NCI-H2081 (cell line): ENCODE measurements at regions not wholly inside any gene's neighbourhood (a gene's known extent, or its start where the extent isn't known, plus 50 kb on each side); places are given as distances from the start of the nearest gene placed in this dataset.
"Not testable (repeated sequence)": the region's sequence is repeated elsewhere in the genome, so short reads cannot be mapped to it uniquely, and the experiment has no call there.

Experiments
- DNase-seq, 2 experiments: peaks; one replicate each; lab custom pipeline; 2025; lab: John Stamatoyannopoulos, UW

DNA sequence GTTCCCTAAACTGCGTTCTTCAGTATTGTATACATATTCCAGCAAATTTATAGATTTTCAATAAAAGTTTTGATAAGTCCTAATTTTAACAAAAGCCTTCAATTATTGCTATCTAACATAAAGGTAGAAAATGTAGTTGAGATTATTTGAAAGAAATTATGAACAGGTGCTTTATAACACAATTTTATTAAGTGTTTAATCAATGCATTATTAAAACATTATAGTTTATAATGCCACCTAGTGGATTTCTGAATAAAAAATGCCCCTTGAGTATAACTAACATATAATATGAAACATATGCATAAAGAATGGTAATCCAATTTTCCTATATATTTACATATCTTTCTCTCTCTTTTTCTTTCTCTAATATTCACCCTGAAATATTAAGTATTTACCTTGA lies 515.3 kb downstream of the SLC6A15 start:
- peak in 1 of 2 experiments; percentile 6 for DNase-seq

DNA sequence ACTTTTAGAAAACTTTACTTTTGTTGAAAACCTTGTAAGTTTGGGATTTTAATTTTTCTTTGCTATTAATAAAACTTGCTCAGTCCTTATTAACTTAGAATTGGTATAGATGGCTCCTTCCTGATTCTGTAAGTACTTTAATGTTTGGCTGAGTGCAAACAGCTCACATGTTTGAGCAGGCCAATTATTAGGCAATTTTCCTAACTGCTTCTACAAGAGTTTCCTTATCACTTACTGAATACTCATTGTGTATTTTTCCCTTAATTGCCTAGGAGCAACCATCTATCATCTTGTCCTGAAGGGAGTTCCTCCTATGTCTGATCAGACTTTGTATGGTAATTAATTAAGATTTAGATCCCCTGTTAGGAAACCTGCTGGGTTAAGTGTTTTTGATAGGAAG lies 521.4 kb downstream of the SLC6A15 start:
- peak in 1 of 2 experiments; percentile 21 for DNase-seq

DNA sequence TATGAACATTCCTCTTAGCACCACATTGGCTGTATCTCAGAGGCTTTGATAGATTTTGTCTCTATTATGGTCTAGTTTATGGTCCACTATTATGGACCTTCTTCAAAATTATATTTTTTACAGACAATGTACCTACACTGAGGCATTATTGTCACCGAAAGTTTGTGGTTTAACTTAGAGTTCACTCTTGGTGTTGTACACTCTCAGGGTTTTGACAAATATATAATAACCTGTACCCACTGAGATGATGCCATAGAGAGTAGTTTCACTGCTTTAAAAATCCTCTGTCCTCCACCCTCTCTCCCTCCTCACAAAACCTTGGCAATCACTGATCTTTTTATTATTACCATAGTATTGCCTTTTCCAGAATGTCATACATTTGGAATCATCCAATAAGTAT lies 528.2 kb downstream of the SLC6A15 start:
- DNase-seq: no peak

DNA sequence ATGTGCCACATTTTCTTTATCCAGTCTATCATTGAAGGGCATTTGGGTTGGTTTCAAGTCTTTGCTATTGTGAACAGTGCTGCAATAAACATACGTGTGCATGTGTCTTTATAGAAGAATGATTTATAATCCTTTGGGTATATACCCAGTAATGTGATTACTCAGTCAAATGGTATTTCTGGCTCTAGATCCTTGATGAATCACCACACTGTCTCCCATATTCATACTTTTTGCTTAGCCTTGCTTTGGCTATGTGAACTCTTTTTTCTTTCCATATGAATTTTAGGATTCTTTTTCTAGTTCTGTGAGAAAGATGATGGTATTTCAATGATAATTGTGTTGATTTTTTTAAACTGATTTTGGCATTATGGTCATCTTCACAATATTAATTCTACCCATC lies 530.1 kb downstream of the SLC6A15 start:
- DNase-seq: not testable (repeated sequence)

DNA sequence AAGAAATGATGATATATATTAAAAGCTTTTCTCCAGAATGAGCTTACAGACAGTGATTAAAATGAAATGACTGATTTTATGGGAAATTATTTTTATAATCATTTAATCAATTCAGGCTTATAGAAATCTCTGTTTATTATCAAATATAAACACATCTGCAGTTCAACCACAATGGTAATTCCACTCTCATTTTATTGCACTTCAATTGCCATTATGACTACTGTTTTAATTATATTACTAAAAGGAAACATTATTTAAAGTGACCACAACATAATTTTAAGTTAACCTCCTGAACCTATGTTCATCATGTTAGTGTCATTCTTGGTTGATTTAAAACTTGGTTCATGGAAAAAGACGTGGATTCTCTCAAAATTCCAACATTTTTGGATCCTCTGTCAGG lies 536.3 kb downstream of the SLC6A15 start:
- no peak for DNase-seq

DNA sequence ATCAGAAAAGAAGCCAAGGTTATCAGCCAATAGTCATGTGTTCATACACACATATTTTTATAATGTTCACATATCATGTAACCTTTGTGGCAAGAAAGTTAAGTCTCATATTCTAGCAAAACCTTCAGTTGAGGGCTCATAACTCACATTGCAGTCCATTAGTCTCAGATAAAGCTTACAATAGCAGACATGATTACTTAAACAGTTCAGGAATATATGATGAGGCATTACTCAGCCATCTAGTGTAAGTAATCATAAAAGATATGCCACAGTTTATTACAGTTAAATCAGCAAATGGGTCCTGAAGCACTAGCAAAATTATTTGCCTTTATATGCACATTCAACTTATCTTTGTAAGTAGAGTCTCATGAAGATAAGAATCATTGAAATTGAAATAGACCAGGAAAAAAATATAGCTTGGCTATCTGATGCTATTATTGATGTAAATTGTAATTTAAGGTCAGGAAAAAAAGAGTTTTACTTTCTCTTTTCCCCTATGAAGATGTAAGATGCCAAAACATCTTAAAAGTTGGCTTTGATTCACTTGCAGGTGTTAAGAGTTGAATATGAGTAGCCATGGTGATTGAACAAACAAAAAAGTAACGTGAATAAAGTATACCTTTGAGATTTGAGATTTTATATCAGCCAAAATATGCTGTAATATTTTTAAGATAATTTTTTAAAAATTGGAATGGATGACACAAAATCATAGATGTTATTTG lies 537.0 kb downstream of the SLC6A15 start:
- no peak for DNase-seq

DNA sequence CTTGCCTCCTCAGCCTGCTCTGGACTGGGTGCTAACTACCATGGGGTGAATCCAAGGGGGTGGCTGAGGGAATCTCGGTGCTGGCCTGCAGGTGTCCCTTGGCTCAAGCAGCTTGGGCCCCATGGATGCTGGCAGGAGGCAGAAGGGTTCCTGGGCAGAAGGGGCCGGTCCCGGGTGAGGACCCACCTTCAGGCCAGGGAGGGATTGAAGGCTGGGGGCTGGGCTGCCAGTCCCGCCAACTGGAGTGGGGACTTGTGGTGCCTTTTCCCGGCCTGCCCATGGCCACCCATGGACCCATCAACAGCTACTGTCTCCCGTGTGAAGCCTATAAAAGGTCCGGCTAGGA lies 550.1 kb downstream of the SLC6A15 start:
- DNase-seq: no peak

DNA sequence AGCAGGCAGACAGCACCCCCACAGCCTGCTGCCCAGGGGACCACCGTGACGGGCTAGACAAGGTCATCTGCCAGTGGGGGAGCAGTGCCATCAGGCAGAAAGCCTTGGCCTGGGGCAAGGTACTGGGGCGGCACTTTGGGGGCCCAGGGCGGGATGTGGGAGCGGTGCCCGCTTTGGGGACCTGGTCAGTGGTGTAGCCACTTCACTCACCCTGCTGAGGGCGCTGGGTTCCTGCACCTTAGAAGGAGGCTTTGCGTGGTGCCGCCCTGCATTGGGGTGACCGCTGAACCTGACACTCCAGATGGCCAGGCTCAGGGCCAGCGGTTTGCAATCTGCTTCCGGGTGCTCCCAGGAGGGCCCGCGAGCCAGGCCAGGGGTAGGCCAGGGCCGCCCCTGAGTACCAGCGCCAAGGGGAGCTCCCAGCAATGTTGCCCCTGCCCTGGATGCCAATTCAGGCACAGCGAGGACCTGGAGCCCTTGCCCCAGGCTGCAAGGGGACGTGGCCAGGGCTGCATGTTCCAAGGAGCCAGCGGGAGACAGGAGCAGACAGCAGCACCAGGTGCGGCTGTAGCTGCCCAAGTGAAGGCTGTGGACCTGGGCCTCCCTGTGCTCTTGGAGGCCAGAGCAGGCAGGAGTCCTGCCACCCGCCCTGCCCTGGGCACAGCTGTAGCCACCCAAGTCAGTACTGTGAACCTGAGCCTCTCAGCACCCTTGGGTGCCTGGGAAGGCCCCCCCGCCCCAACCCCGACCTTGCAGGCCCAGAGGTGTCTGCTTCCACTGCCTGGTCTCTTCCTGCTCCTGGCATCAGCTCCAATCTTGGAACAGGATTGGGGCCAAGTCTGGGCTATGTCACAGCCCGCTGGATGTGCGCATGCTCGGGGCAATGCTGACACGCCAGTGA lies 550.7 kb downstream of the SLC6A15 start:
- DNase-seq: no peak

GRCh38 chr12:84357314-84357713 lies 555.3 kb downstream of the SLC6A15 start:
- DNase-seq: no peak

GRCh38 chr12:84356224-84356623 lies 556.4 kb downstream of the SLC6A15 start:
- DNase-seq: no peak

DNA sequence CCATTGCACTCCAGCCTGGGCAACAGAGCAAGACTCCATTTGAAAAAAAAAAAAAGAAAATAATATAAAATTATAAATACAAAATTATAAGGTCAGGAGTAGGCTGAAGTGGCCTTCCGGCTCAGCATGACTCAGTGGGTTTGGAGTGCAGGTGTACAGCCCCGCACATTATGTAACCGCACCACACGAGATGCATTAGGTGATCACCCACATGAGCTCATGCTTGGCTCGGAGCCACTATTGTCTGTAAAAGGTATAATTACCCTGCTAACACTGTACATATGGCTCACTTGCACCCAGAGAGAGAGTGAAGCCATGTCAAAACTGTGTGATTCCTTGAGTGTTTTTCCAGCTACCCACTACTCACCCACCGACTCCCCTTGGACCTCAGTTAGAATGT lies 557.0 kb downstream of the SLC6A15 start:
- peak in 1 of 2 experiments; percentile 7 for DNase-seq

DNA sequence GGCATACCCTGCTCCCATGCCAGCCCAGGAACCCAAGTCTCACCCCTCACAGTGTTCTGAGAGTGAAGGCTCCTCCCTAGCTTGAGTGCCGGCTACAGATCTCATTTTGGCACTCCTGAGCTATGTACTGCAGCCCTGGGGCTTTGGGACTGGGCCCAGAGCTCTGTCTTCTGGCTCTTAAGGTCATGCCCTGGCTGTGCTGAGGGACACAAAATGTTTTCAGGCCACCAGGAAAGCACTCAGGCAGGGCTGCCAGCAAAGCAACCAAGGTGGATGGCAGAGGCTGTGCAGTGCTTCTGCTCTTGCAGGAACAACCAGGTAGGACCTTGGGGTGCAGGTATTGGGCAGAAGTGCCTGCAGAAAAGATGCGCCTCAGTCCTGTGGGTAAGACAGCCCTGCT lies 564.0 kb downstream of the SLC6A15 start:
- DNase-seq: no peak

- no peak for DNase-seq
These were observed 571.0 kb downstream of the SLC6A15 start for GRCh38 chr12:84341467-84342193.

- DNase-seq: no peak
These were observed 576.4 kb downstream of the SLC6A15 start for GRCh38 chr12:84336231-84336630.

DNA sequence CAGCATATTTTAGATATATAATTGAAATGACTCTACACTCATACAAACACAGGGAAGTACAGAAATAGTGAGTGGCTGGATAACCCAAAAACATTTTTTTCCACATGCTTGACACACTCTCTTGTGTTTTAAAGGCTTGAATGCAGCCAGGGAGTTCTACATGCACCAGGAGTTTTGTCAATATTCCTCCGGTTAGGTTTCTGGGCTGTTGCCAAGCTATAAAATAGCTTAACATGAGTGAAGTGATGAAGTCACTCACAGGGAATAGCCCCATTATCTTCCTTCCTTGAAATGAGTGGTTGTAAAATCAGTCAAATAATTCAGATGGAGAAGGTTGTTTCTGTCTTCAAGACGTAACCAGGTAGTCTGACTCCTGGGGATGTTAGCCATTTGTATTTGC lies 582.7 kb downstream of the SLC6A15 start:
- no peak for DNase-seq

DNA sequence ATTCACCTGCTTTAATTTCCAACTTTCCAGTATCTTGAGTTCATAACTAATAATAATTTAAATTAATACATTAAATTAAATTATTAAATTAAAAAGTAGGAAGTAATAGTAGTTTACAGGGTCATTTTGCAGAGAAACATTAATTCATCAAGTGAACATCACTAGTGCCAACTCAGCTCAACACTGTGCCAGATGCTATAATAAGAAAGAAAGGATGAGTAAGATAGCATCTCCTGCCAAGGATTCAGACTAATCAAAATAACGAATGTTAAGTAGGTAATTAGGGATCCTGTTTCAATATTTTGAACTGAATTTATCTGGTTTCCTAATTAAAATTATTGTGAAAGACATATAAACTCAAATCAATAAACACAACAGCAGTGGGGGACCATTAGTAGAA lies 596.7 kb downstream of the SLC6A15 start:
- no peak for DNase-seq

DNA sequence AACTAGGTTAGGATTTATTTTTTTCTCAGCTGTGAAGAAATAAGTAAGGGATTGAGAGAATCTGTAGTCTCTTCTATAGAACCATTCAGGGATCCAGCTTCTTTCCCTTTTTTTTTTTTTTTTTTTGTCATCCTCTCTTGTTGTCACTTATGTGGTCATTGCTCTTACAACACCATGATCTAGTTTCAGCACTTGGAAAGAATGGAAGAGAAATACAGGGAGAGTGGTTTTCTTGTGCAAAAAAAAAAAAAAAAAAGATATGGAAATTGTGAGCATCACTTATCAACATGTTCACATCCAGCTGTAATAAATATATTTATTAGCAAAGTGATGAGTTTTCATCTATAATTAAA lies 599.3 kb downstream of the SLC6A15 start:
- DNase-seq: no peak

DNA sequence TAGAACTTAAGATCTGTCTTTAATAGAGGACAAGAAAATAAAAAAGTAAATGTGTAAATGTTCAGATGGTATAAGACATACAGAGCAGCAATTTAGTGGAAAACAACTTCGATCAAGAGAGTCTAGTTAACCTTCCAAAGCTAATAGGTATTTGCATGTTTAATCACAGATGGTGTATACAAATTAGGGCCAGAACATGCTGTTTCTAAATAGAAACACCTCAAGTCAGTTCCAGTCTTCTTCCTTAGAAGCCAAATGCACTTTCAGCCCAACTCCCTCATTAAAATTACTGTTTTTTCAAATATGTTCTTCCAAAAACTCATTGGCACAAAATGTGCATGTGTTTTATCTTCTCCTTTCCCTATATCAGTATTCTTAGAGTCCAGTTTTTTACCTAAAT lies 604.4 kb downstream of the SLC6A15 start:
- no peak for DNase-seq

GRCh38 chr12:84305144-84305543 lies 607.5 kb downstream of the SLC6A15 start:
- DNase-seq: no peak

DNA sequence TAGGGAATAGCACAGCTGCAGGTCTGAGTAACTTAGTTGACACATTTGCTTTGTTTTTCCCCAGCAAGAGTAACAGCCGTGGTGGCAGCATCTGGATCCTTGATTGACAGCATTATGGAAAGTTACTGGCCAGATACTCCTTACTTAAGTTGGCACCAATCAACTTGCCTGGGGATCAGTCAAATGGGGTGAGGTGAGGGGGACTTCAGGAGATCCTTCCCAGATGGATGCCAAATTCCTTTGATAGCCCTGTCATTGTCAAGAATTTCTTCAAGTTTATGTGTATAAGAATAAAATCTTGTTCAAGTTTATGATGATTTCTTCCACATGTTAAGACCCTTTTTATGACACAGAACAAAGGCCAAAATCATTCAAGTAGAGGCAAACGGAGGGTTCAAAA lies 618.4 kb downstream of the SLC6A15 start:
- DNase-seq: no peak

DNA sequence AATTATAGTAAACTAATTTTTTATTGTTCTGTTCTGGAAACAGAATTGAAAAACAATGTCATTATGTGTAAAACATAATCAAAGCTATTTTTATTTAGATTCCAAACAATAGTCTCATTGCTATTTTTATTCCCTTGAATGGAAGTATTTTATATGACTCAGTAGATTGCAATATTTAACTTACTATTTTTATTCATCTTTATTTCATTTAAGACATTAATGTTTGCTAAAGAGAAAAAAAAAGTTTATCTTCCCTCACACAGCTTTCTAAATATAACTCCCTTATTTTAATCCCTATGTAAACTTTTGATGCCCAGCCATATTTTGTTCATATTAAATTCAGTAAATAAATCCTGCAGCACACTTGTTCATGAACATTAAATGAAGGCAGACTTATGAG lies 622.4 kb downstream of the SLC6A15 start:
- DNase-seq: no peak

DNA sequence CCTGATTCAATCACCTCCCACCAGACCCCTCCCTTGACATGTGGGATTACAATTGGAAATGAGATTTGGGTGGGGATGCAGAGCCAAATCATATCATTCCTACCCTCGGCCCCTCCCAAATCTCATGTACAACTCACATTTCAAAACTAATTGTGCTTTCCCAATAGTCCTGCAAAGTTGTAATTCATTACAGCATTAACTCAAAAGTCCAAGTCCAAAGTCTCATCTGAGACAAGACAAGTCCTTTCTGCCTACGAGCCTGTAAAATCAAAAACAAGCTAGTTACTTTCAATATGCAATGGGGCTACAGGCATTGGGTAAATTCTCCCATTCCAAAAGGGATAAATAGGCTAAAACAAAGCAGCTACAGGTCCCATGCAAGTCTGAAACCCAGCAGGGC lies 634.6 kb downstream of the SLC6A15 start:
- no peak for DNase-seq

DNA sequence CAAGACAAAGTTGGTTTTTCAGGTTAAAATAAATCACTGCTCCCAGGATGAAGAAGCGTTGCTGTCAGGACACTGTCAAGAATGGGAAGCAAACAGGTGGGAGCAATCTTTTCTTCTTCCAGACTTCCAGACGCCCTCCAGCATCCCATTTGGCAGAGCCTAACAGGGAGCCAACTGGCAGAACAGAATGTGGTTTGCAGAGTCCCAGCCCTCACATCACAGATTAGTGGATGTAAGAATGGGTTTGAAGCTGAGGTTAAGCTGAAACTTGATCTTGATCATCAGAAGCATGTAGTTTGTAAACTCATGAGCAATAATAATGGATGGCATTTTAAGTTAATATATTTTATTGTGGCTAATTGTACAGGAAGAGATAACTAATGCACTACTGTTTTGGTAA lies 636.4 kb downstream of the SLC6A15 start:
- no peak for DNase-seq
